ENCODE measurements at regions not wholly inside any gene's neighbourhood (a gene's known extent, or its start where the extent isn't known, plus 50 kb on each side); places are given as distances from the start of the nearest gene placed in this dataset.

DNA sequence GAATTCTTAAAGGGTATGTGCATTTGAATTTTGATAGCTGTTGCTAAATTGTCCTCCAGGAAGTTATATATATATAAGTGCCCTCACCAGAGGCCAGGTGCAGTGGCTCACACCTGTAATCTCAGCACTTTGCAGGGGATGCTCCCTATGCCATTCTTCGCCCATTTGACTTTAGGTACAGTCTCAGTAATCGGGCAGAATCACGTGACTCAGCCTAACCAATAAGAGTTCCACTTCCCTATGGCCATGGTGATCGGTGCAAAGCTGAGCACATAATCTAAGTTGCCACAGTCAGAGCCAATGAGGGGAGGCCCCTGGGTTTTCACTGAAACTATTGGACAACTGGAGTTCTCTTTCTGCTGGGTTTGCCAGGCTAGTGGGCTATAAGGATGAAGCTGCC, 274.6 kb upstream of the TBX3 start:
- no peak overlapping the region for H3K27ac Mint-ChIP-seq
- Histone ChIP-seq H3K9me3 (ENCODE audit: control insufficient read depth in 2 of 2, low read length in 2 of 2) (peaks cover 0 to under 1% of the 10 kb centered on the region in 2 experiments), H3K36me3 (ENCODE audit: control insufficient read depth, insufficient read depth, low read length) (no peaks in the 10 kb centered on the region), H3K4me3 (ENCODE audit: low read depth, low read length) (no peak overlapping the region), H3K27me3 (ENCODE audit: control insufficient read depth, insufficient read depth, low read length) (no peaks in the 10 kb centered on the region), H3K27ac (ENCODE audit: insufficient read depth, low read length, poor library complexity, severe bottlenecking) (no peak overlapping the region), H3K4me1 (ENCODE audit: control insufficient read depth, insufficient read depth, low read length, poor library complexity, severe bottlenecking) (no peaks in the 10 kb centered on the region)
- no peaks in the 10 kb centered on the region for H3K27me3 Mint-ChIP-seq
- no peaks in the 10 kb centered on the region for H3K36me3 Mint-ChIP-seq
- ATAC-seq (ENCODE audit: low read depth in 2 of 2) (no peak), DNase-seq (no peak)
- no peaks in the 10 kb centered on the region for H3K4me1 Mint-ChIP-seq
- H3K4me3 Mint-ChIP-seq: no peak overlapping the region
- H3K9me3 Mint-ChIP-seq: peaks cover 0 to 5% (median 0%) of the 10 kb centered on the region in 7 donors

DNA sequence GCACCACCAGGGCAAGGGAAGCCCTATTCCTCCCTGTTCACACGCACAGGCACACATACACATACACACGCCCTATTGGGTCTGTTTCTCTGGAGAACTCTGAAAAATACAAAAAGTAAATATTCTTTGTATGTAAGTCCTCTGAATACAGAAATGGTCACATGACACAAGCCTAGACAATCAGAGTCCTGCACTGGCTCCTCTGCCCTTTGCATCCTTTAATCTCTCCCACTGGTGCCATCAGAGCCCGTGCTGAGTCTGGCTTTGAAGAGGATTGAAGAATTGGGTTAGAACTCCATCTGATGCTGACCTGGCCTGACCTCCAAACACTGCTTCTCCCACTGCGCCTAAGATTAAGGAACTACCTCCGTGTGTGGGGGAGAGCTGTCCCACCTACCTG, 273.2 kb upstream of the TBX3 start:
- Histone ChIP-seq H3K4me1 (ENCODE audit: control insufficient read depth, insufficient read depth, low read length, poor library complexity, severe bottlenecking) (no peaks in the 10 kb centered on the region), H3K27me3 (ENCODE audit: control insufficient read depth, insufficient read depth, low read length) (no peaks in the 10 kb centered on the region), H3K36me3 (ENCODE audit: control insufficient read depth, insufficient read depth, low read length) (no peaks in the 10 kb centered on the region), H3K27ac (ENCODE audit: insufficient read depth, low read length, poor library complexity, severe bottlenecking) (no peak overlapping the region), H3K9me3 (ENCODE audit: control insufficient read depth in 2 of 2, low read length in 2 of 2) (peaks cover 0 to 1% of the 10 kb centered on the region in 2 experiments), H3K4me3 (ENCODE audit: low read depth, low read length) (no peak overlapping the region)
- H3K9me3 Mint-ChIP-seq: peaks cover 0 to 3% (median 0%) of the 10 kb centered on the region in 7 donors
- no peaks in the 10 kb centered on the region for H3K27me3 Mint-ChIP-seq
- no peak overlapping the region for H3K27ac Mint-ChIP-seq
- no peak overlapping the region for H3K4me3 Mint-ChIP-seq
- H3K36me3 Mint-ChIP-seq: no peaks in the 10 kb centered on the region
- H3K4me1 Mint-ChIP-seq: no peaks in the 10 kb centered on the region
- DNase-seq (no peak), ATAC-seq (ENCODE audit: low read depth in 2 of 2) (no peak)

DNA sequence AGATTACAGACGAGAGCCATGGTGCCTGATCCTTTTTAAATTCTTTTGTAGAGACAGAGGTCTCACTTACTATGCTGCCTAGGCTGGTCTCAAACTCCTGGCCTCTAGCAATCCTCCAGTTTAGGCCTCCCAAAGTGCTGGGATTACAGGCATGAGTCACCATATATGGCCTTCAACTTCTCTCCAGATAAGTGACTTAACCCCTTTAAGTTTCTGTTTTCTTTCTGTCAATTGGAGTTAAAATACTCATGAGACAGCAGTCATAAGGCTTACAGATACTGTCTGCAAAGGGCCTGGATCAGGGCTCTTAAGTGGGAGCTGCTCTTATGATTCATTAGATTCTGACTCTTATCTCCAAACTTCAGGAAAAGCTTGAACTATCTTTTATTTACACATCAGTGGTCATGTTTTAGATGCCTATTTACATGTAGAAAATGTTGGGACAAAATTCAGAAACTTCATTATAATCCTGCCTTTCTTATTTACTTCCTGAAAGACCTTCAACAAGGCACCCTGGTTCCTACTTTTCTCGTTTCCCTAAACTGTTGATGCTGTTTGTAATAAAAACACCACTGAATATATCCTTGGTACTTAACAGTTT, 271.5 kb upstream of the TBX3 start:
- Histone ChIP-seq H3K27me3 (ENCODE audit: control insufficient read depth, insufficient read depth, low read length) (no peaks in the 10 kb centered on the region), H3K27ac (ENCODE audit: insufficient read depth, low read length, poor library complexity, severe bottlenecking) (no peak overlapping the region), H3K4me3 (ENCODE audit: low read depth, low read length) (no peak overlapping the region), H3K36me3 (ENCODE audit: control insufficient read depth, insufficient read depth, low read length) (no peaks in the 10 kb centered on the region), H3K4me1 (ENCODE audit: control insufficient read depth, insufficient read depth, low read length, poor library complexity, severe bottlenecking) (no peaks in the 10 kb centered on the region), H3K9me3 (ENCODE audit: control insufficient read depth in 2 of 2, low read length in 2 of 2) (peaks cover 0 to 1% of the 10 kb centered on the region in 2 experiments)
- H3K27me3 Mint-ChIP-seq: no peaks in the 10 kb centered on the region
- H3K4me1 Mint-ChIP-seq: no peaks in the 10 kb centered on the region
- no peak for DNase-seq
- H3K36me3 Mint-ChIP-seq: no peaks in the 10 kb centered on the region
- no peak for ATAC-seq (ENCODE audit: low read depth in 2 of 2)
- H3K27ac Mint-ChIP-seq: no peak overlapping the region
- H3K9me3 Mint-ChIP-seq: peaks cover 0 to 3% (median 0%) of the 10 kb centered on the region in 7 donors
- no peak overlapping the region for H3K4me3 Mint-ChIP-seq

DNA sequence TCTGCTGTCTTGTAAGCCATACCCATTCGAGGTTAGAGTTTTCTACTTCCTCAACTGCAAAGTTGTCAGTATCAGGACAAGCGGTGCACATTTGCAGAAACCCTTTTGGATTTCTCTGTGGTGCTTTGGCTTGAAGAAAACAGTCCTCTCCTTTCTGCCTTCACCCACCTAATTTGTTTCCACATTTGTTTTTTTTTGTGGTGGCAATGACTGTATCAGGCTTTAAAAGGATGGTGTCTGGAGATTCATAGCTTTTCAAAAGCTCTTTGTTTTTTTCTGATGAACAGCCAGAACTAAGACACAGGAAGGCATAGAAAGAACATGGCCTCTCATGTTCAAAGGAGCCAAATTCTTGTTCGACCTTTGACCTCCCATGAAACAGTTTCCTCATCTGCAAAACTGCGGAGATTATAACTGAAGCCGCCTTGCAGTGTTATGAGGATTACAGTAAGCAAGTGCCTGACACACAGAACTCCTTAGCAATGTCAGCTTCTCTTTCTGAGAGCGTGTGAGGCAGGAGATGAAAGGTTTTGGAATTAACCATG, 270.6 kb upstream of the TBX3 start:
- H3K9me3 ChIP-seq (ENCODE audit: control insufficient read depth in 2 of 2, low read length in 2 of 2): peaks cover 0 to 1% of the 10 kb centered on the region in 2 experiments
- H3K36me3 Mint-ChIP-seq: no peaks in the 10 kb centered on the region
- H3K27ac ChIP-seq (ENCODE audit: insufficient read depth, low read length, poor library complexity, severe bottlenecking): no peak overlapping the region
- no peaks in the 10 kb centered on the region for H3K27me3 ChIP-seq (ENCODE audit: control insufficient read depth, insufficient read depth, low read length)
- ATAC-seq (ENCODE audit: low read depth in 2 of 2): no peak
- H3K27ac Mint-ChIP-seq: no peak overlapping the region
- no peak for DNase-seq
- H3K4me1 Mint-ChIP-seq: no peaks in the 10 kb centered on the region
- no peaks in the 10 kb centered on the region for H3K36me3 ChIP-seq (ENCODE audit: control insufficient read depth, insufficient read depth, low read length)
- H3K9me3 Mint-ChIP-seq: peaks cover 0 to 3% (median 0%) of the 10 kb centered on the region in 7 donors
- H3K4me3 ChIP-seq (ENCODE audit: low read depth, low read length): no peak overlapping the region
- no peaks in the 10 kb centered on the region for H3K4me1 ChIP-seq (ENCODE audit: control insufficient read depth, insufficient read depth, low read length, poor library complexity, severe bottlenecking)
- no peaks in the 10 kb centered on the region for H3K27me3 Mint-ChIP-seq
- no peak overlapping the region for H3K4me3 Mint-ChIP-seq

DNA sequence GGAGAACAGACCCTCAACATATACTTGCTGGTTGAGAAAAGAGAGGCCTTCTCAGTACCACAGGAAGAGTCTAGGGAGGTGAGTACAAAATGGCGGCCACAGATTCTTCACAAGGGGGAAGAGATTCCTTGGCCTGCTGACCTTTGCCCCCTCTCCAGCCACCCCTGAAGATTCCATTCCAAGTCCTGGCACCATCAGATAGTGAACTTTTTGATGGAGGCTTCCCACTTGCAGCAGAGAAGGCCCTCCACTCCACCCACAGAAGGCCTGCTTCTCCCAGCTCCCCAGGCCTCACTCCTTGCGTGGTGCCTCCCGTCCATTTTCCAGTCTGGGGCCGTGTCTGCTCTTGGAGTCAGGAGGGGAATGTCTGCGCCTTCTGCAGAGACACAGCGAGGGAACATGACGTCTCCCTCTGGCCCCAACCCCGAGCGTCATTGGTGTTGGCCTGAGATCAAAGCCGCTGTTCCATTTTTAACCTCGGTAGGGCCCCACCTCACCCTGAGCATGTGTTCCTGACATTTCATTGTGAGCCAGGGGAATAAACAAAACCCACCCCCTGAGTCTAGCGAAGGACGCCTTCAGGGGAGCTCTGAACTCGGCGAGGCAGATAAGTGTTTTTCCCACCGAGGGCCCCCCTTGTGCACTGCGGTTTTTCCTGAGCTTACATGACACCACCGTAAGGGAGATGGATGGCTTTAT, 268.7 kb upstream of the TBX3 start:
- no peaks in the 10 kb centered on the region for H3K36me3 Mint-ChIP-seq
- Histone ChIP-seq H3K4me3 (ENCODE audit: low read depth, low read length) (no peak overlapping the region), H3K36me3 (ENCODE audit: control insufficient read depth, insufficient read depth, low read length) (no peaks in the 10 kb centered on the region), H3K27ac (ENCODE audit: insufficient read depth, low read length, poor library complexity, severe bottlenecking) (no peak overlapping the region), H3K27me3 (ENCODE audit: control insufficient read depth, insufficient read depth, low read length) (no peaks in the 10 kb centered on the region), H3K9me3 (ENCODE audit: control insufficient read depth in 2 of 2, low read length in 2 of 2) (peaks cover 0 to 1% of the 10 kb centered on the region in 2 experiments), H3K4me1 (ENCODE audit: control insufficient read depth, insufficient read depth, low read length, poor library complexity, severe bottlenecking) (no peaks in the 10 kb centered on the region)
- H3K27me3 Mint-ChIP-seq: no peaks in the 10 kb centered on the region
- H3K27ac Mint-ChIP-seq: no peak overlapping the region
- ATAC-seq (ENCODE audit: low read depth in 2 of 2): no peak
- H3K4me1 Mint-ChIP-seq: no peaks in the 10 kb centered on the region
- no peak for DNase-seq
- H3K9me3 Mint-ChIP-seq: peaks cover 0 to 3% (median 0%) of the 10 kb centered on the region in 7 donors
- no peak overlapping the region for H3K4me3 Mint-ChIP-seq

DNA sequence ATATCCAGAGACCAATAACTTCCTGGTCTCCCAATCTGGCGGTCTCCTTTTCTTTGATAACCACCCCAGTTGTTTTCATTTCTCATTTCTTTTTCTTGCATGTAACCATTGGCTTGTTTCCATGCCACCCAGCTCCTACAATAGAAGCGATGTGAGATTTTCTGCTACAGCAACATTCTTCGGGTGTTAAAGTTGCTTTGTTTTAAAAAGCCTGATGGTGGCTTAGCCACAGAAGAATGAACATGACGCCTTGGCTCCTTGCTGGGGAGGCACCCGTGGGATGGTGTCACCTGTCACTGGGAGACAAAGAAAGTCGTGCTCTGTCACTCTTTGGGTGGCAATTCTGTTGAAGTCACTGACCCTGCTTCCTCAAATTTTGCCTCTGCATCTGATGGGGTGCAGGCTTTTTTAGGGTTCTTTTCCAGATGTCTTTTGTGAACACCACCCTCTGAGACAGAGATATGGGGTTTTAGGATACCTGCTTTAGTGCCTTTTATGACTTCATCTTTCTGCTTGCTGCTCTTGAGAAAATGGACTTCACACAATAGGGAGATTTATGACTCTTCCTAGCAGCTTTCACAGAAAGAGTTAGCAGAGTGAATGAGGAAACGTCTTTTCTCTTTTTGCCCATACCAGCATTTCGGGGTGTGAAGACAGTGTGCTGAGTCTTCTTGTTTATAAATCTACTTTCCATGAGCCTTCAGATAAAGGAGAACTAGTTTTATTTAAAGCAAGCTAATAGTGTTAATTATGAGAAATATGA, 265.3 kb upstream of the TBX3 start:
- no peak overlapping the region for H3K4me3 ChIP-seq (ENCODE audit: low read depth, low read length)
- no peaks in the 10 kb centered on the region for H3K27me3 Mint-ChIP-seq
- no peaks in the 10 kb centered on the region for H3K4me1 ChIP-seq (ENCODE audit: control insufficient read depth, insufficient read depth, low read length, poor library complexity, severe bottlenecking)
- DNase-seq (no peak), ATAC-seq (ENCODE audit: low read depth in 2 of 2) (no peak)
- no peaks in the 10 kb centered on the region for H3K36me3 Mint-ChIP-seq
- no peak overlapping the region for H3K27ac Mint-ChIP-seq
- H3K4me3 Mint-ChIP-seq: no peak overlapping the region
- peaks cover 0 to 1% of the 10 kb centered on the region in 2 experiments for H3K9me3 ChIP-seq (ENCODE audit: control insufficient read depth in 2 of 2, low read length in 2 of 2)
- no peak overlapping the region for H3K27ac ChIP-seq (ENCODE audit: insufficient read depth, low read length, poor library complexity, severe bottlenecking)
- no peaks in the 10 kb centered on the region for H3K36me3 ChIP-seq (ENCODE audit: control insufficient read depth, insufficient read depth, low read length)
- peaks cover 0 to 7% (median 0%) of the 10 kb centered on the region in 7 donors for H3K9me3 Mint-ChIP-seq
- H3K4me1 Mint-ChIP-seq: no peaks in the 10 kb centered on the region
- no peaks in the 10 kb centered on the region for H3K27me3 ChIP-seq (ENCODE audit: control insufficient read depth, insufficient read depth, low read length)

DNA sequence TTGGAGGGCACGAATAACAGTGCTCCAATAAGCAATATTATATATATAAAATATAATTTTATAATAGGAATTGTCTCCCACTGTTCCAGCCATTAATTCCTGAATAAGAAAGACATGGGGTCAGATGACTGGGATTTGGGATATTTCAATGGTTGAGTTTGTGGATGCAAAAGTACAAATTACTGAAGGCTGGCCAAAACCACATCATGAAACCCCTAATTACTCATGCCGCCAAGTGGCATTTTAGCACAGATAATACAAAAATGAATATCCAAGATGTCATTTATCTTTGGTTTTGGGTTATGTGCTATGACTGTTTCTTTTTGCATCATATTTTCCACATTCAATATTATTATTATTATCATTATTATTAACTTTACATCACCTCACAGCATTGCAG, 261.4 kb upstream of the TBX3 start:
- Histone ChIP-seq H3K27ac (ENCODE audit: insufficient read depth, low read length, poor library complexity, severe bottlenecking) (no peak overlapping the region), H3K4me3 (ENCODE audit: low read depth, low read length) (no peak overlapping the region), H3K27me3 (ENCODE audit: control insufficient read depth, insufficient read depth, low read length) (no peaks in the 10 kb centered on the region), H3K4me1 (ENCODE audit: control insufficient read depth, insufficient read depth, low read length, poor library complexity, severe bottlenecking) (no peaks in the 10 kb centered on the region), H3K9me3 (ENCODE audit: control insufficient read depth in 2 of 2, low read length in 2 of 2) (no peaks in the 10 kb centered on the region), H3K36me3 (ENCODE audit: control insufficient read depth, insufficient read depth, low read length) (no peaks in the 10 kb centered on the region)
- peaks cover 0 to 12% (median 5%) of the 10 kb centered on the region in 7 donors for H3K9me3 Mint-ChIP-seq
- ATAC-seq (ENCODE audit: low read depth in 2 of 2) (no peak), DNase-seq (no peak)
- H3K27me3 Mint-ChIP-seq: no peaks in the 10 kb centered on the region
- no peaks in the 10 kb centered on the region for H3K36me3 Mint-ChIP-seq
- no peak overlapping the region for H3K4me3 Mint-ChIP-seq
- H3K4me1 Mint-ChIP-seq: no peaks in the 10 kb centered on the region
- no peak overlapping the region for H3K27ac Mint-ChIP-seq
